Fibroblast of skin of scalp (primary cell): ENCODE measurements at regions not wholly inside any gene's neighbourhood (a gene's known extent, or its start where the extent isn't known, plus 50 kb on each side); places are given as distances from the start of the nearest gene placed in this dataset.

Experiments
- DNase-seq: peaks from one replicate; pipeline ENCODE4 v3.0.0-alpha.2; 2013

DNA sequence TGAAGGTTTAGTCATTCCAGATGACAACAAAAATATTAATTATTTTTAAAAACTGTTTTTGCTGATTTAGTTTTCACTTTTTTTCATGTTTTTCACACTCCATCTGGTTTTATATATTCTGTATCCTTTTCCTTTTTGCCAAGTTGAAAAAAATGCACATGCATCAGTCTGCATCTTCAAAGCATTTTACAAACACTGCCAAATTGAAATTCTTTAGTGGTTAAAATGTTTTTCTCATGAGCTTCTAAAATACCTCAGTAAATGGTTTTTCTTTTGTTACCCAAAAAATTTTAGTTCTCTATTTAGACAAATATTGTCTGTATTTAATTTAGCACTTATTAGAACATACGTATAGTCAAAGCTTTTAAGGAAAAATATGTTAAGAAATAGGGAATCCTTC, 386.9 kb upstream of the HSF2 start:
- DNase-seq = peak; percentile 82

DNA sequence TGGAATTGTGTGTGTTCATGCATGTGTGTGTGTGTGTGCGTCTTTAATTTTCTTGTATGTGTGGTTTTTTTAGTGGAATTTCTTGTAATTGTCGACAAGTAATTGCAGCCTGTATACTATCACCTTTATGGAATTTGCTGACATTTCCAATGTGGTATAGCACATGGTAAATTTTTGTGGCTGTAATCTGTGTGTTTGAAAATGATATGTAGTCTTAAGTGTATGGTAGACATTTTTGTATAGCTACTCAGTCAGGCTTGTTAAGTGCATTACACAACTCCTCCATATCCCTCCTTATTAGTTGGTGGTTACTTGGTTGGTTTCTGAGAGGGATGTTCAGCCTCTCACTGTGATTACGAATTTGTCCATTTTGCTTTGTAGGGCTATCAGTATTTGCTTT, 384.5 kb upstream of the HSF2 start:
- DNase-seq = peak; percentile 87

DNA sequence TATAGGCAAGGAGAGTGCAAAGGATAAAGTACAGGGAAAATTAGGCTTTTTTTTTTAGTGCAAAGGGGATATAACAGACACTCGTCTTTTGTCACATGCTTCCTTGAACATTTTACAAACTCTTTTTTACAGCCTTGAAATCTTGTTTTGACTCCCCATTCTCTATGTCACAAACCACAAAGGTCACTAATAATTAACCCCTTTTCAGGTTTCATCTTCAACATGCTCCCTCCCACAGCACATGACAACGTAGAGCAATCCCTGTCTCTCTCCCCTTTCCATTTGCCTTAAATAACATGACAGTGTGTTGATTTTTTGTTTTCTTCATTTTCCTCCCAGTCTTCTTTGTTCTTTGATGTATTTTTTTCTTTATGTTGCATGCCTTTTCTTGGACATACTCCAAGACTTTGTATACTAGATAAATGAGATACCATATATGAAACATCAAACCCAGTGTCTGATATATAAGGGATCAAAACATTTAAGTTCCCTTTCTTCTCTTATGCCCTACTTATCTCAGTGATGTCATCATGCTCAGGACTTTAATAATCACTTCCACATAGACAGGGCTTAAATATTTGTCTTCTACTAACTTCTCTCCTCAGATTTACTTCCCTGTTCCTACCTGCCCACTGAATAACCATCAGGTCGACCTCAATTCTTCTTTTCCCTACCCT, 378.7 kb upstream of the HSF2 start:
- DNase-seq = no peak

DNA sequence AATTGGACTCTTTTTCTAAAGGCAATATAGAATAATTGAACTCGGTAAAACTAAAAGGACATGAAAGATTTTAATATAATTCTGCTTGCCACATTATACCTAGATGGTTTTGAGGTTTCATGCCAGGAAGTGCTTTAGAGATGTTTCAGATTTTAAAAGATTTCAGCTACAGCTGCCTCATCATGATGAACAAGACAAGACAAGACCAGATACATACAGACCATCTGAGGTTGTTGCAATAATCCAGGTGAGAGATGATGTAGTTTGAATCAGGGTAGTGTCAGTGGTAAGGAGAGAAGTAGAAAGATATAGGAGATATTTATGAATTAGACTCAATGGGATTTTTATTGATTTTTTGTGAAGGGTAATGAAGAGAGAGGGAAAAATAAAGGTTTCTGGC, 374.3 kb upstream of the HSF2 start:
- DNase-seq = no peak

DNA sequence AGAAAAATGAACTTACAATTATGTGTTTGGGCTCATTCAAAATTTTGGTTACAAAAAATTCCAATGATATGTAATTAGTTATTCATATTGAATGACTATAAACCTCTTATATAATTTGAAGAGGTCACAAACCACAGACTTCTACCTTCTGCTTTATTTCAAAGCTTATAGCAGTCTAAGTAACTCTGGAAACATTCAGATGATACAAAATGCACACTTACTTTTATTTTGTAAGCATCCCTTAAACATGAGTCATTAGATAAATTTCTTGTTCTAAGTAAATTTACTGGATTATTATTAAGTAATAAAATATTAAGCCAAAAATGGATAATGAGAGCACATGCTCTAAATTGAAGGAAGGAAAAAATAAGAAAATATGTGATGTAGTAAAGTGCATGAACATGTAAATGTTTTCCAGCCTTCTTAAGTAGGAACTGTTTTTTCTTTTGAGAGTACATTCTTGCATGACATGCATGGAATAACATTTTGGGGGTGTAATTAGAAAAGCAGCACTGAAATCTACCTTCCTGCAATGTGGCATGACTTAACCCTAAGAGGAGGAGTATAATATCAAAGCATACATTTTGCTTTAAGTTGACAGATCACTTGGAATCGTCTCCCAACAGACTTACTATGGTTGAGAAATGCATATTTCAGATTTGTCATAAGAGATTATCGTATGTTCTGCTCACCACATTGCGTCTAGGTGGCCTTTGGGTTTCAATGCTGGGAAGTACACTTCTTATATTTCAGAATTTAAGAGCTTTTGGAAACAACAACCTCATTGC, 372.7 kb upstream of the HSF2 start:
- DNase-seq = peak; percentile 29

DNA sequence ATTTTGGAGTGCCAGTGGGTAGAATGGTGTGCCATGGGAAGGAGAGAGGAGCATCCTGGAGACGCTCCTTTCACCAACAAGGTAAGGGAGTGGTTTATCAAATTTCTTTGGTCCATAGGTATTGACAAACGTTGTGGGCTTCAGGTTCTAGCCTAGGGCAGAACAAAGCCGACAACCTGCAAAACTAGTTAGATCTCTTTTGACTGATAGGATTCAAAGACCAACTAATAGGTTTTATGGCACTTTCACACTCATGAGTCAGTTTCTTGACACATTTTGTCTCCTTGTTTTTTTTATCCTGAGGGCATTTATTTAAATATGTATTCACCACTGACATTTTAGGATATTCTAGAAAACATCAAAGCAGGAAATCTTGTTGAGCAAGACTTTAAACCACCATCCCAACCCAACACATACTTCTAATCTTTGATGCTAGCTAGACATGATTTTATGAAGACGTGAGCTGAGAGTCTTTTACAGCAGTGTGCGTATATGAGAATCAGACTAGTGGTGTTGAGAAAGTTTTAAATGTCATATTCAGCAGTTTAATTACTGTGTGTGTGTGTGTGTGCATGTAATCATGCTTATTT, 370.4 kb upstream of the HSF2 start:
- DNase-seq = no peak

DNA sequence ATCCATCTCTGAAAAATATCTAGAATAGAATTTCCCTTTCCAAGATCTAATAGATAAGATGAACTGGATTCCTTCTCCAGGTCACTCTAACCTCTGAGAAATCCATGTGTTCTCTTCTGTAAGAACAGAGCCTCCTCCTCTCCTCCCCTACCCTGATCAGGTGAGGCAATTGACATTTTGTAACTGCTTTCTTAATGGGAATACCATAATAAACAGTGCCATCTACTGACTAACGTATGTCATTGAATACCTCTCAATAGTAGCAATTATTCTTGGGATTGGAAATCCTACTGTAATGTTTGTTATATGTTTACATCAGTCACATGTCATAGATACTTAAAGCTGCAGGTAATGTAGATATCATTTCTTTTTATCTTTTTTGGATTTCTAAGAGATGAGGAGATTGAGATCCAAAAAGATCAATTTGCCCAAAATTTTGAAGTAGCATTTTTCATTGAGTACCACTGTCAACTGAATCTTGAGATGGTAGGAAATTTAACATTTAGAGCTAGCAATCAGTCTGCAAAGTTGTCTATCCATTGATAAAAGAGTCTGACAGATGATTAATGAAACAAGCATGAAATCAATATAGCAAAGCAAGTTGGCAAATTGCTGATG, 365.8 kb upstream of the HSF2 start:
- DNase-seq = peak; percentile 73

DNA sequence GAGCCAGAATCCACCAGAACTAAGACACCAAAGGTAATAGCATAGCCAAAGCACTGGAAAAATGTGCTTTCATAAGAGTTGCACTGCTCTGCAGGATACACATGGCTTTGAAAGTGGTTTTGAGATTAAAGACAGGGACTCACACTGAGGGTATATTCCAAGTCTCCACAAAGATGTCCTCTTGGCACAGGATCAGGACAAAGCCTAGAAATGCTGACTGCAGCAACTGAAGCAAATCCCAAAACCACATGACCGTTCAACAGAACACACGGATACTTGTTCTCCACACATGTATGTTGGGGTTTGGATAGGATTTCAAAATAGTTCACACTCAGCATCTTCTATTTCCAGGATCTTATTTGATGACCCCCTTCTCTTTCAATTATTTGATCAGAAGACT, 364.3 kb upstream of the HSF2 start:
- no peak for DNase-seq

DNA sequence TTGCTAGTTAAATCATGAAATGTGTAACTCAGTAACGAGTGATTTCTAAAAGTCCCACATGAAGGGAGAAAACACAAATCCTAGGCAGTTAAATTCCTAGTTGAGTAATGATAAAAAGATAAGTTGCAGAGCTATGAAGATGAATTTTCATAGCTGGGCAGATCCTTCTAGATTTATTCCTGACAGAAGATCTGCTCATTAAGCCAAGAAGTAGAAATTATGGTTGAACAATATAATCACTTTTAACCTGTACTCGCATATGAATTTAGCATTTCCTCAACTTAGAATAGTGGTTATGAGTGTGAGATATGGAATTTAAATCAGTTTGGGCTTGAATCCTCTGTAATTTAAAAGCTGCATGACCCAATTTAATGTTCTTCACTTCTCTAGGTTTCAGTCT, 359.2 kb upstream of the HSF2 start:
- DNase-seq = no peak

DNA sequence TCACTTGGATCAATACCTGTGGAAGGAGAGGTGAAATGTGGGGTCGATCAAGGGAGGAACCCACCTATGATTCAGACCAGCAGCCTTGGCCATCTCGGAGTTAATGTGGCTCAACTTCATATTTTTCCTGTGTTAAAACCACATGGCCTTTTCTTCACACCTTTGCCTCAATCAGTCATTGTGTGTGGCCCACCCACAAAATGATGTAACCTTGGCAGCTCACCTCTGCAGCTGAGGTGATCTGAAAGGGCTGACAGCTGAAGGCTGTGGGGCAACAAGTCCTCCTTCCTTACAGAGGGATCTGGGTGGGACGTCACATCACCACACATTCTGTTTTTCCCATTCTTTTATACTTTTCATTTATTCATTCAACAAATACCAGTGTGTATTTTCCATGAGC, 357.1 kb upstream of the HSF2 start:
- no peak for DNase-seq

DNA sequence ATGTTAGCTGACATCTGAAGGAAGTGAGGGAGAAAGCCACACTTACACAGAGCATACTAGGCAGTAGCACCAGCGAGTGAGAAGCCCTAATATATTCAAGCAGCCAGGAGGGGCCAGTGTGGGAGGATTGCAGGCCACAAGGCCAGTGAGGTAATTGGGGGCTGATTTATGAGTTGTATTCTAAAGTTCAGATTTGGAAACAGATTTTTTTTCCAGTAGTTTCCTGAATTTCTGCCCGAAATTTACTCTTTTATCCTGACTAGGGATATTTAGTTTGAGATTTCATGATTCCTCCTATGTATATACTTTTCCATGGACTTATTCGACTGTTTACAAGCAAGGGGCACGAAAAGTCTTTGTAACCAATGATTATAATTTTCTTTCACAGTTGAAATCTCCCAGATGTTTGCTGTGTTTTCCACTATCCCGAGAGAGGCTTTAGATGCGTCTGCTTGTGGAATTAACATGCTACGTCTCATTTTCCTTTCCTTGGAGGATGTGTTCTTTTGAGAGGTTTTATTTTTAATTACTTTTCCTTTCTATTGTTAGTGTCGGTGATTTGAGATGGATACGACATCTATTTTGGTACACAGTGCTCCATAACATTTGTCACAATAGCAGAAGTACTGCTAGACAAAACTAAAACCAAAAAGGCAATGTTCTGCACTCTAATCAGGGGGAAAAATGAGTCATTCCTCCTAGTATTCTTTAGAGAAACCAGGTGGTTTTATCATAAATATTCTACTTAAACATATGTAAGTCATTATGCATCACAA, 356.3 kb upstream of the HSF2 start:
- no peak for DNase-seq

DNA sequence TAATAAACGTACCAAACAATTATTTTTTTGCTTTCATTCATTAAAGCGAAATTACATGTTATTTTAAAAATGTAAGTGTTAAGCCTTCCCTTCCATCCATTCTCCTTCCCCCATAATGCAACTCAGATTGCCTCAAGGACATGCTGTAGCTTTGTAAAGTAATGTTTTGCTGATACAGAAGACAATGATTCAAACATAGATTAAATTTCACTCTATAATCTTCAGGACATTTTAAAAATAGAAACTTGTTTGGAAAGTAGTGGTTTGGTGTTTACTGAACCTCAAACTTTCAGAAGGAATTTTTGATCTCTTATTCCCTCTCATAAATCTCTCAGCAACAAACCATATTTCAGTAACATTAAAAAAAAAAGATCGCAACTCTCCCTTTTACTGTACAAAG, 350.9 kb upstream of the HSF2 start:
- no peak for DNase-seq

DNA sequence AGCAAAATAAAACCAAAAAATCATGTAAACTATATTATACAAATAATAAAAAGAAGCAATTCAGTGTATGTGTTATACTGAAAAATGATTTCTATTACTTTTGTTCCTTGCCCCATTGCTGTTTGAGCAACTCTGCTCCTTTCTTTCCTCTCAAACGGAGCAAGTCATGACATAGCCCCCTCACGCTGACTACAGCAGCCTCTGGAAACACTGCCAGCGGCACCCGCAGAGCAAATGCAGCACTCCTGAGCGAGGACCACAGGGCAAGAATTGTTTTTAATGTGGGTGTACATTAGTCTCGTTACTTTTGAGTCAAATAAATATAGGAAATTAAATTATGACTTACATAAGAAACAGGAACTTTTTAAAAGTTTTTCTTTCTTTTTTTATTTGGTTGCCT, 350.1 kb upstream of the HSF2 start:
- peak; percentile 25 for DNase-seq

DNA sequence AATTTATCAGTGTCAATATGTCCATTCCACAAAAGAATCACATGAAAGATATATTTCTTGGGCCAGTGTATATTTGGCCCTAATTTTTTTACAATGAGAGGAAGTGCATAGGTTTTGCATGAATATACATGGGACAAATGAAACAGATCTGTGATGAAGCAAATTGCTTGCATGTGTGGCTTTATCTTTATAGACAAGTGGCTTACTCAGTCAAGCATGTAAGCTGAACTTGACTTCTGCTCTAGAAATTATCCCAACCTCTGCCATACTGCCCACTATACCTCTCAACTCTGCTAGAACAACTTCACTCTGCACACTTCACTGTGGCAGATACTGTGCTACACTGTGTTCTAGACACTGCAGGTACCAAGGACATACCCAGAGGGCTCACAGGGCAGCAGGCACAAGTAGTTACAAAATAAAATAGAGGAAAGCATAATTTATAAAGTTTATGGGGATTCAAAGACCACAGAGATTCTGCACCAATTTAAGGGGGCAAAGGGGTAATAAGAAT, 349.2 kb upstream of the HSF2 start:
- DNase-seq = no peak

DNA sequence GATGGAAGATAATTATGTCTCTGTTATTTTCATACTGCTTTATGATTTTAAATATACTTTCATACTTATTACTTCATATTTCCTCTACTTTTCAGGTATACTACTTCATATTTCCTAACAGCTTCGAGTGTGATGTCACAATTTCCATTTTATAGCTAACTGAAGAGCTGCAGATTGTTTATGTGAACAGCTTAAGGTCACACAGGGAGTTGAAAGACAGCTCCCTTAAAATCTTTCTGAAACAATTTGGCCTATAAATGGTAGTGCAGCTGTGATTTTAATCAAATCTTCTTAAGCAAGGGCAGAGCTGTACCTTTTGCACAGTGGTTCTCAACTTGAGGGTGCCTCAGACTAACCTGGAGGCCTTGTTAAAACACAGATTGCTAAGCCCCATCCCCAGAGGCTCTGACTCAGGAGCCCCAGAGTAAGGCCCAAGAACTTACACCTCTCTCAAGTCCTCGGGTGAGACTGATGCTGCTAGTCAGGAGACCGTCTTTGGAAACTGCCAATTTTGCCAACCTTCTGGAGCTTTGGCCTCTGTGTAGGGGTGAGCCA, 347.0 kb upstream of the HSF2 start:
- DNase-seq = no peak

DNA sequence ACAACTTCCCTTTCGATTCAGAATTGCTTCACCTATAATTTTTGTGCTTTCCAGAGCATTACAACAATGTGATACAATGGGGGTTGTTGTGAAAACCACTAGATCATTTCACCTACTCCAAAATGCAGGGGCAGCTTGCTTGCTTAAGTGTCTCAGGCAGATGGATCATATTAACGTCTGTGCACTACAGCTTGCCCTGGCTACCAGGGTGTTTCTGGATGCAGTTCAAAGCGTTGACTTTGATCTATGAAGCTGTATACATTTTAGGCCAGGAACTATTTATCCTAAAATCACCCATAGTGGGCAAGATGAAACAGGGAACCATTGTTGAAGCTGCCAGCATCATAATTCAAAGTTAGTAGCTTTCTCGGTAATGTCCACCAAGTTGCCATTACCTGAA, 339.5 kb upstream of the HSF2 start:
- no peak for DNase-seq

DNA sequence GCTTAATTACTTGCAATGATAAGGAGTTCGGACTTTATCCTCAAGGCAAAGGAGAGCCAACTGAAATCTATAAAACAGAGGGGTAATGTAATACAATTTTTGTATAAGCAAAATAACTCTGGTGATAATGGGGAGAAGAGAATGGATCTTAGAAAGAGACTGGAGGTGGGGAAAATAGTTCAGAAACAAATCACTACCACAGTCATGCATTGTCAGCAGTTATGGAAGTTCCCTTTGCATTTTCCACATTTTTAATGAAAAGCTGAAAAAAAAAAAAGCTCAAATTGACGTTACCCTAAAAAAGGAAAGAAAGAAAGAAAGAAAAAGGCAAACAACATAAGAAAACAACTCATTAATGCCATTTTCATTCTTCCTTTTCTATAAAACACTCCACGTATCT, 337.6 kb upstream of the HSF2 start:
- peak; percentile 21 for DNase-seq

DNA sequence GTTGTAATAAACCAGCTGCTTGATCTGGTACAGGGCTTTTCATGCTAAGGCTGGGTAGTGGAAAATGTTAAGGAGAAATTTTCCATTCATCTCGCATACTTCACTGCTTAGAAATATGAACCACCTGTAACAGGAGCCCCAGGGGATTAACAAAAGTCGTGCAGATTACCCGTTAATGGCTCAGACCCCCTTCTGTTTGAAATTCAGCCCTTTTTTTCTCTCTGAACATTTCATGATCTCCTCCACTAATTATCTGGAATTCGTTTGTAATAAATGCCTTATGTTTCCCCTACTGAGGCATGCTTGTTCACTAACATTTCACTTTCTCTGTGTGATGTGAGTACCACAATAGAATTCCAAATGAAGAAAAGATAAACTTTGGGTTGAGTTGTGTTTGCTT, 336.4 kb upstream of the HSF2 start:
- peak; percentile 19 for DNase-seq

DNA sequence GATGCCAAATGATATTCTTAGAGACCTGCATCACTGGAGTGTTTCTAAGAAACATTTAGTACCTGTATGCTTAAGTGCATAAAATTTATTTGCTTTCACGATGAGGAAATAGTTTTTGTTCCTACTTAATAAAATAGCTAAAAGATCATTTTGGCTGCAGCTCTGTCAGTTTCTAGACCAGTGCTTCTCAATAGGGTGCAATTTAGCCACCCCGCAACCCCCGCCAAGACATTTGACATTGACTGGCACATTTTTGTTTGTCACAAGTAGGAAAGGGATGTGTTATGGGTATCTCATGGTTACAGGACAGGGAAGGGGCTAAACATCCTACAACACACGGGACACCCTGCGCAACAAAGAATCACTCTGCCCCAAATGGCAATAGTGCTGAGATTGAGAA, 335.7 kb upstream of the HSF2 start:
- DNase-seq = no peak

DNA sequence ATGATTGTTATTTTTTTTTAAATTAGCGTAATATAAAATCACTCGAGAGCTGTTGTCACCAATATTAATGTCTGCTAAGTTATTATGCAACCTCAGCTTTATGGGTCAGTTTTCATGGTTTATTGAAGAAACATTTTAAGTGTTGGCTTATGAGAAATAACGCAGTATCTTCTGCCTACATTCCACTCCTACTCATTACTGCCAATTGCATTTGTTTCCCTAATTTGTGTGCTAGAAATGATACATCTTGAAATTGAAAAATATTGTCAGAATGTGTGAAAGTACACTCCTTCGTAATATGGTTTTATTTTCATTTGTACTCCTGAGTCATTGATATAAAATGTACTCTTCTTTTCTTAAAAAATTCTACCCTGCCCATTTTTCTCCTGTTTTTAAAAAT, 333.3 kb upstream of the HSF2 start:
- DNase-seq = no peak

DNA sequence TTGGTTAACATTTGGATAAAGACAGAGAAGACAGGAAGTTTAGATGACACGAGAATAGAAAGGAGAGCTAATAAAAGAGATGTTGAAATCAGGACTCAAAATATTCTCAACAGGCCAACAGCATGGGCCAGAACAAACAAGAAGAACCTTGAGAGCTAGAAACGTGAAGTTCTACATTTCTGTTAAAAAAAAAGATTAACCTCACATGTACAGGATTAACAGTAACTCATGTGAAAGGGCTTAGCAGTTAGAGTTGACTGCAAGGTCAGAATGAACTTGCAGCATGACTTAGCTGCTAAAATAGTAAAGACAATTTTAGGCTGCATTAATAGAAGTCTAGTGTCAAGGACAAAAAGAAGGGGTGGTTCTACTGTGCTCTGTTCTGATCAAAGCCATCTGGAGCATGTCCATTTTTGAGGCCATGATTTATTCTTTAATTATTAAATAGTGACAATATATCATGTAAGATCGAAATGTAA, 331.1 kb upstream of the HSF2 start:
- DNase-seq = no peak

DNA sequence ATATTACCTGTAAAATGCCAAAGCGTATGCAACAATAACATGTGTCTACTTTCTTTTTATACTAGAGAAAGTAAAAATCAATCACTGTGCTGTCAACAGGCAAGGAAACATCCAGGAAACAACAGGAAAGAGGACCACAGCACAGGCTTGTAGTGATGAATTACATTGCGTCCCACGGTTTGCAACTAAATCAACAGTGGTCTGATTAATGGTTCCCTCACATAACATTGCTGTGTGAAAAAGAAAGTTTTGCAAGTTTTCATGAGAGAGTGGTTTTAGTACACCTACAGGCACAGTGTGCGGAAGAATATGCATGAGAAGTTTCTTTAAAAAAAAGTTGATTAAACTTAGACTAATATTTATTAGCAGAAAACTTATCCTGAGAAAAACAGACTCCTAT, 329.5 kb upstream of the HSF2 start:
- DNase-seq = no peak
